22Rv1 (cell line): ENCODE measurements at regions not wholly inside any gene's neighbourhood (a gene's known extent, or its start where the extent isn't known, plus 50 kb on each side); places are given as distances from the start of the nearest gene placed in this dataset.

Experiments used
- ZFX ChIP-seq: fragments of 450-650 bp; IDR thresholded peaks from 2 replicates; pipeline ENCODE4 v1.6.1; 2017; ENCODE audit warnings: antibody characterized with exemption, borderline replicate concordance
- TF ChIP-seq, protein P1 (sequence below): fragments of 450-650 bp; IDR thresholded peaks from 2 replicates; pipeline ENCODE4 v1.5.1; 2017; ENCODE audit warnings: mild to moderate bottlenecking

DNA sequence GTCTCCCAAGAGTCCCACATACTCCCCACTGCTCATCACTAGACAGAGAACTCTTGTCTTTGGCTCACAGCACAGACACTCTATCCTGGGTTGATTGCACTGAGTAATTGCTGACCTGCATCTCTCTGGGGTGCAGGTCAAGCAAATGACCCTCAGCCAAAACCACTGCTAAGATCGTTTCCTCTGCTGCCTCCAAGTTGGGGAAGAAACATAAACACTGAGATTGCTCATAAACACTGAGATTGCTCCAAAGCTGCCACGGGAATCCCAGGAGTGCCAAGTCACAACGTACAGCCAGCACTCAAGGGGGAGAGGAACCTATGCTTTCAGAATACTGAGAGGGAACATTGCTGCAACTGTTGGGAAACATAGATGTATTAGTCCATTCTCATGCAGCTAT is 1402.1 kb upstream of the ACO1 start:
- TF ChIP-seq, protein P1, sequence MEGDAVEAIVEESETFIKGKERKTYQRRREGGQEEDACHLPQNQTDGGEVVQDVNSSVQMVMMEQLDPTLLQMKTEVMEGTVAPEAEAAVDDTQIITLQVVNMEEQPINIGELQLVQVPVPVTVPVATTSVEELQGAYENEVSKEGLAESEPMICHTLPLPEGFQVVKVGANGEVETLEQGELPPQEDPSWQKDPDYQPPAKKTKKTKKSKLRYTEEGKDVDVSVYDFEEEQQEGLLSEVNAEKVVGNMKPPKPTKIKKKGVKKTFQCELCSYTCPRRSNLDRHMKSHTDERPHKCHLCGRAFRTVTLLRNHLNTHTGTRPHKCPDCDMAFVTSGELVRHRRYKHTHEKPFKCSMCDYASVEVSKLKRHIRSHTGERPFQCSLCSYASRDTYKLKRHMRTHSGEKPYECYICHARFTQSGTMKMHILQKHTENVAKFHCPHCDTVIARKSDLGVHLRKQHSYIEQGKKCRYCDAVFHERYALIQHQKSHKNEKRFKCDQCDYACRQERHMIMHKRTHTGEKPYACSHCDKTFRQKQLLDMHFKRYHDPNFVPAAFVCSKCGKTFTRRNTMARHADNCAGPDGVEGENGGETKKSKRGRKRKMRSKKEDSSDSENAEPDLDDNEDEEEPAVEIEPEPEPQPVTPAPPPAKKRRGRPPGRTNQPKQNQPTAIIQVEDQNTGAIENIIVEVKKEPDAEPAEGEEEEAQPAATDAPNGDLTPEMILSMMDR, result no peak
- TF ChIP-seq ZFX, result no peak
